NB4 (cell line): ENCODE measurements at regions not wholly inside any gene's neighbourhood (a gene's known extent, or its start where the extent isn't known, plus 50 kb on each side); places are given as distances from the start of the nearest gene placed in this dataset.

Experiments used
- DNase-seq: peaks from one replicate; pipeline ENCODE4 v3.0.0; 2010; ENCODE audit warnings: low read depth
- H3K4me3 ChIP-seq: one replicate; pipeline ENCODE4 v1.5.1; 2011; ENCODE audit warnings: mild to moderate bottlenecking, low read depth, low read length, moderate library complexity
- CTCF ChIP-seq: IDR thresholded peaks from one replicate; pipeline ENCODE4 v1.5.1; 2012; ENCODE audit warnings: low read depth, low read length
- MAX ChIP-seq: IDR thresholded peaks from 2 replicates; pipeline ENCODE4 v1.6.1; 2011; ENCODE audit warnings: low read depth, low read length
- MYC ChIP-seq: IDR thresholded peaks from 2 replicates; pipeline ENCODE4 v1.6.1; 2011; ENCODE audit warnings: low read depth, low read length
- POLR2A ChIP-seq: IDR thresholded peaks from 2 replicates; pipeline ENCODE4 v1.6.1; 2011; ENCODE audit warnings: mild to moderate bottlenecking; ENCODE audit not compliant: insufficient read length; ENCODE audit errors: extremely low read depth

- H3K4me3 ChIP-seq: no peak overlapping the region
- DNase-seq: no peak
- TF ChIP-seq CTCF (no peak), POLR2A (no peak), MYC (no peak), MAX (no peak)
Observed at GRCh38 chr11:103690356-103690755, 346.1 kb upstream of the DDI1 start.

- no peak for DNase-seq
- TF ChIP-seq MYC (no peak), POLR2A (no peak), MAX (no peak), CTCF (no peak)
Observed at GRCh38 chr11:103696123-103696522, 340.3 kb upstream of the DDI1 start.

GRCh38 chr11:103699216-103699615 is 337.2 kb upstream of the DDI1 start:
- DNase-seq: no peak
- H3K4me3 ChIP-seq: no peak overlapping the region

More at GRCh38 chr11:103696123-103696522, 340.3 kb upstream of the DDI1 start:
- no peak overlapping the region for H3K4me3 ChIP-seq

GRCh38 chr11:103699656-103700055 is 336.8 kb upstream of the DDI1 start:
- DNase-seq: no peak
- no peak overlapping the region for H3K4me3 ChIP-seq
- TF ChIP-seq MYC (no peak), MAX (no peak), CTCF (no peak), POLR2A (no peak)

More at GRCh38 chr11:103699216-103699615, 337.2 kb upstream of the DDI1 start:
- TF ChIP-seq CTCF (no peak), POLR2A (no peak), MAX (no peak)

- no peak for DNase-seq
- TF ChIP-seq MYC (no peak), CTCF (no peak), POLR2A (no peak), MAX (no peak)
- no peak overlapping the region for H3K4me3 ChIP-seq
Observed at GRCh38 chr11:103700622-103701021, 335.8 kb upstream of the DDI1 start.

GRCh38 chr11:103703437-103703836 is 333.0 kb upstream of the DDI1 start:
- TF ChIP-seq MAX: no peak
- no peak for TF ChIP-seq MYC
- no peak for TF ChIP-seq CTCF
- no peak for TF ChIP-seq POLR2A

More at GRCh38 chr11:103703437-103703836, 333.0 kb upstream of the DDI1 start:
- DNase-seq: no peak
- no peak overlapping the region for H3K4me3 ChIP-seq
